ENCODE measurements at regions not wholly inside any gene's neighbourhood (a gene's known extent, or its start where the extent isn't known, plus 50 kb on each side); places are given as distances from the start of the nearest gene placed in this dataset.

GRCh38 chr21:38726482-38726881 lies 79.2 kb upstream of the ETS2 start:
- Histone ChIP-seq H3K9me3 (replicated peaks; ENCODE audit: control insufficient read depth, insufficient read depth, low read length) (no peaks in the 10 kb centered on the region; the same call in 2 of the 3 replicates), H3K79me2 (ENCODE audit: control insufficient read depth, insufficient read depth, low read length) (no peaks in the 10 kb centered on the region), H3K27me3 (replicated peaks in 1 of 2; ENCODE audit: control insufficient read depth in 2 of 2, insufficient read depth in 2 of 2, low read length in 1 of 2) (no peaks in the 10 kb centered on the region; a peak in 1 of 4 replicates), H3K4me3 (no peak overlapping the region), H2AFZ (ENCODE audit: control insufficient read depth, low read depth, low read length) (no peak overlapping the region), H3K9ac (ENCODE audit: control insufficient read depth, insufficient read depth, low read length) (no peak overlapping the region), H3K4me2 (ENCODE audit: control insufficient read depth, insufficient read depth) (no peak overlapping the region), H4K20me1 (ENCODE audit: control insufficient read depth, insufficient read depth) (no peaks in the 10 kb centered on the region), H3K36me3 (ENCODE audit: control insufficient read depth in 2 of 2, insufficient read depth in 2 of 2, low read length in 1 of 2) (no peaks in the 10 kb centered on the region), H3K4me1 (ENCODE audit: control insufficient read depth, insufficient read depth, low read length) (no peaks in the 10 kb centered on the region), H3K27ac (ENCODE audit: control insufficient read depth, insufficient read depth) (no peak overlapping the region)
- CTCF ChIA-PET, result no interaction called here
- SMC1A ChIA-PET (ENCODE audit: uncharacterized antibody, unreplicated experiment), result interaction anchor here (0.5 kb wide), 1 partner anchor 715 kb away, joined by 3 read pairs; no protein-coding TSS in a partner anchor
- DNase-seq (ENCODE audit: low read depth, low spot score), result no peak
- RAD21 ChIA-PET (ENCODE audit: unreplicated experiment), result no interaction called here
- POLR2A ChIA-PET, result no interaction called here
- ATAC-seq, result no peak
- WGBS (ENCODE audit: insufficient coverage, insufficient replicate concordance, low lambda C conversion rate, missing lambda C conversion rate), result 5% methylated on average over 1 of the region's 1 CpG
- FAIRE-seq, result no peak
- intact Hi-C loops (cut with micrococcal nuclease; ENCODE audit: unreplicated experiment) (no loop called here), in situ Hi-C loops (cut with MboI) (loop anchor here (10.0 kb wide), 1 partner anchor 418 kb away; no protein-coding TSS in a partner anchor)
- TF ChIP-seq, protein P1, sequence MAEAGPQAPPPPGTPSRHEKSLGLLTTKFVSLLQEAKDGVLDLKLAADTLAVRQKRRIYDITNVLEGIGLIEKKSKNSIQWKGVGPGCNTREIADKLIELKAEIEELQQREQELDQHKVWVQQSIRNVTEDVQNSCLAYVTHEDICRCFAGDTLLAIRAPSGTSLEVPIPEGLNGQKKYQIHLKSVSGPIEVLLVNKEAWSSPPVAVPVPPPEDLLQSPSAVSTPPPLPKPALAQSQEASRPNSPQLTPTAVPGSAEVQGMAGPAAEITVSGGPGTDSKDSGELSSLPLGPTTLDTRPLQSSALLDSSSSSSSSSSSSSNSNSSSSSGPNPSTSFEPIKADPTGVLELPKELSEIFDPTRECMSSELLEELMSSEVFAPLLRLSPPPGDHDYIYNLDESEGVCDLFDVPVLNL (IDR thresholded peaks at IDR 0.05; ENCODE audit: low read depth, low read length), result no peak
- no peak for TF ChIP-seq EED (IDR thresholded peaks at IDR 0.05; ENCODE audit: low read depth)
- TF ChIP-seq EZH2 (IDR thresholded peaks at IDR 0.05; ENCODE audit: borderline replicate concordance, control insufficient read depth, low read depth, low read length), result no peak
- no peak for TF ChIP-seq CREB1 (IDR thresholded peaks at IDR 0.05; ENCODE audit: low read depth)
- no peak for TF ChIP-seq DPF2 (IDR thresholded peaks at IDR 0.05)
- TF ChIP-seq SIX5 (IDR thresholded peaks at IDR 0.05; ENCODE audit: low read depth, low read length, severe bottlenecking), result no peak
- no peak for TF ChIP-seq BCL11A (IDR thresholded peaks at IDR 0.05; ENCODE audit: low read depth, low read length)
- TF ChIP-seq LARP7 (IDR thresholded peaks at IDR 0.05), result no peak
- TF ChIP-seq, protein P2, sequence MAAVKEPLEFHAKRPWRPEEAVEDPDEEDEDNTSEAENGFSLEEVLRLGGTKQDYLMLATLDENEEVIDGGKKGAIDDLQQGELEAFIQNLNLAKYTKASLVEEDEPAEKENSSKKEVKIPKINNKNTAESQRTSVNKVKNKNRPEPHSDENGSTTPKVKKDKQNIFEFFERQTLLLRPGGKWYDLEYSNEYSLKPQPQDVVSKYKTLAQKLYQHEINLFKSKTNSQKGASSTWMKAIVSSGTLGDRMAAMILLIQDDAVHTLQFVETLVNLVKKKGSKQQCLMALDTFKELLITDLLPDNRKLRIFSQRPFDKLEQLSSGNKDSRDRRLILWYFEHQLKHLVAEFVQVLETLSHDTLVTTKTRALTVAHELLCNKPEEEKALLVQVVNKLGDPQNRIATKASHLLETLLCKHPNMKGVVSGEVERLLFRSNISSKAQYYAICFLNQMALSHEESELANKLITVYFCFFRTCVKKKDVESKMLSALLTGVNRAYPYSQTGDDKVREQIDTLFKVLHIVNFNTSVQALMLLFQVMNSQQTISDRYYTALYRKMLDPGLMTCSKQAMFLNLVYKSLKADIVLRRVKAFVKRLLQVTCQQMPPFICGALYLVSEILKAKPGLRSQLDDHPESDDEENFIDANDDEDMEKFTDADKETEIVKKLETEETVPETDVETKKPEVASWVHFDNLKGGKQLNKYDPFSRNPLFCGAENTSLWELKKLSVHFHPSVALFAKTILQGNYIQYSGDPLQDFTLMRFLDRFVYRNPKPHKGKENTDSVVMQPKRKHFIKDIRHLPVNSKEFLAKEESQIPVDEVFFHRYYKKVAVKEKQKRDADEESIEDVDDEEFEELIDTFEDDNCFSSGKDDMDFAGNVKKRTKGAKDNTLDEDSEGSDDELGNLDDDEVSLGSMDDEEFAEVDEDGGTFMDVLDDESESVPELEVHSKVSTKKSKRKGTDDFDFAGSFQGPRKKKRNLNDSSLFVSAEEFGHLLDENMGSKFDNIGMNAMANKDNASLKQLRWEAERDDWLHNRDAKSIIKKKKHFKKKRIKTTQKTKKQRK (IDR thresholded peaks at IDR 0.05; ENCODE audit: low read depth, low read length), result no peak
- no peak for TF ChIP-seq POLR2A (IDR thresholded peaks at IDR 0.05; ENCODE audit: low read depth, low read length)
- no peak for TF ChIP-seq KDM1A (IDR thresholded peaks at IDR 0.05; ENCODE audit: borderline replicate concordance)
- no peak for TF ChIP-seq RAD51 (IDR thresholded peaks at IDR 0.05)
- TF ChIP-seq, protein P3, sequence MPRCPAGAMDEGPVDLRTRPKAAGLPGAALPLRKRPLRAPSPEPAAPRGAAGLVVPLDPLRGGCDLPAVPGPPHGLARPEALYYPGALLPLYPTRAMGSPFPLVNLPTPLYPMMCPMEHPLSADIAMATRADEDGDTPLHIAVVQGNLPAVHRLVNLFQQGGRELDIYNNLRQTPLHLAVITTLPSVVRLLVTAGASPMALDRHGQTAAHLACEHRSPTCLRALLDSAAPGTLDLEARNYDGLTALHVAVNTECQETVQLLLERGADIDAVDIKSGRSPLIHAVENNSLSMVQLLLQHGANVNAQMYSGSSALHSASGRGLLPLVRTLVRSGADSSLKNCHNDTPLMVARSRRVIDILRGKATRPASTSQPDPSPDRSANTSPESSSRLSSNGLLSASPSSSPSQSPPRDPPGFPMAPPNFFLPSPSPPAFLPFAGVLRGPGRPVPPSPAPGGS (IDR thresholded peaks at IDR 0.05; ENCODE audit: borderline replicate concordance, insufficient read depth, low read depth, low read length, poor library complexity, severe bottlenecking), result no peak
- TF ChIP-seq, protein P4, sequence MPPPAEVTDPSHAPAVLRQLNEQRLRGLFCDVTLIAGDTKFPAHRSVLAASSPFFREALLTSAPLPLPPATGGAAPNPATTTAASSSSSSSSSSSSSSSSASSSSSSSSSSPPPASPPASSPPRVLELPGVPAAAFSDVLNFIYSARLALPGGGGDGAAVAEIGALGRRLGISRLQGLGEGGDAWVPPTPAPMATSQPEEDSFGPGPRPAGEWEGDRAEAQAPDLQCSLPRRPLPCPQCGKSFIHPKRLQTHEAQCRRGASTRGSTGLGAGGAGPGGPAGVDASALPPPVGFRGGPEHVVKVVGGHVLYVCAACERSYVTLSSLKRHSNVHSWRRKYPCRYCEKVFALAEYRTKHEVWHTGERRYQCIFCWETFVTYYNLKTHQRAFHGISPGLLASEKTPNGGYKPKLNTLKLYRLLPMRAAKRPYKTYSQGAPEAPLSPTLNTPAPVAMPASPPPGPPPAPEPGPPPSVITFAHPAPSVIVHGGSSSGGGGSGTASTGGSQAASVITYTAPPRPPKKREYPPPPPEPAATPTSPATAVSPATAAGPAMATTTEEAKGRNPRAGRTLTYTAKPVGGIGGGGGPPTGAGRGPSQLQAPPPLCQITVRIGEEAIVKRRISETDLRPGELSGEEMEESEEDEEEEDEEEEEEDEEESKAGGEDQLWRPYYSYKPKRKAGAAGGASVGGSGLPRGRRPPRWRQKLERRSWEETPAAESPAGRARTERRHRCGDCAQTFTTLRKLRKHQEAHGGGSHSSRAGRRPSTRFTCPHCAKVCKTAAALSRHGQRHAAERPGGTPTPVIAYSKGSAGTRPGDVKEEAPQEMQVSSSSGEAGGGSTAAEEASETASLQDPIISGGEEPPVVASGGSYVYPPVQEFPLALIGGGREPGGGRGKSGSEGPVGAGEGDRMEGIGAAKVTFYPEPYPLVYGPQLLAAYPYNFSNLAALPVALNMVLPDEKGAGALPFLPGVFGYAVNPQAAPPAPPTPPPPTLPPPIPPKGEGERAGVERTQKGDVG (CRISPR knock-in tag; IDR thresholded peaks at IDR 0.05), result no peak
- TF ChIP-seq TBL1XR1 (IDR thresholded peaks at IDR 0.05; ENCODE audit: low read depth, low read length), result no peak
- TF ChIP-seq RAD21 (IDR thresholded peaks at IDR 0.05; ENCODE audit: insufficient read depth, low read depth, low read length), result no peak
- TF ChIP-seq SMAD1 (IDR thresholded peaks at IDR 0.05; ENCODE audit: low read depth, partially characterized antibody), result no peak
- no TSS peak for BruUV-seq (replicated peaks)
